RWPE1 (cell line): ENCODE measurements at regions not wholly inside any gene's neighbourhood (a gene's known extent, or its start where the extent isn't known, plus 50 kb on each side); places are given as distances from the start of the nearest gene placed in this dataset.

Experiments
- CTCF ChIA-PET: fragments of 350-600 bp; sonication (Branson Sonifier 250); formaldehyde crosslinking; extraction: SDS; loops from one replicate; lab custom pipeline; 2021; lab: Yijun Ruan, JAX
- POLR2A ChIA-PET: fragments of 400-600 bp; formaldehyde crosslinking; extraction: SDS; loops from one replicate; lab custom pipeline; 2020; ENCODE audit warnings: antibody characterized with exemption; ENCODE audit not compliant: low non-redundant PET; lab: Yijun Ruan, JAX
- DNase-seq: peaks from one replicate; pipeline ENCODE4 v3.0.0; 2012; ENCODE audit warnings: low spot score
- H3K27ac ChIP-seq: fragments of 450-650 bp; 2 replicates; pipeline ENCODE4 v1.5.1; 2017
- CTCF ChIP-seq: fragments of 450-650 bp; conservative IDR thresholded peaks from 2 replicates; pipeline ENCODE4 v1.5.1; 2017; ENCODE audit warnings: low read depth, mild to moderate bottlenecking

- POLR2A ChIA-PET = no interaction called here
- CTCF ChIA-PET = no interaction called here
Observed at GRCh38 chr3:6655275-6655674, 205.6 kb upstream of the GRM7 start.

GRCh38 chr3:6657591-6657990 is 203.3 kb upstream of the GRM7 start:
- no peak for TF ChIP-seq CTCF
- DNase-seq = no peak
- ChIA-PET POLR2A (no interaction called here), CTCF (no interaction called here)
- H3K27ac ChIP-seq = no peak overlapping the region

More at GRCh38 chr3:6655275-6655674, 205.6 kb upstream of the GRM7 start:
- no peak for DNase-seq
- no peak for TF ChIP-seq CTCF
- no peak overlapping the region for H3K27ac ChIP-seq

DNA sequence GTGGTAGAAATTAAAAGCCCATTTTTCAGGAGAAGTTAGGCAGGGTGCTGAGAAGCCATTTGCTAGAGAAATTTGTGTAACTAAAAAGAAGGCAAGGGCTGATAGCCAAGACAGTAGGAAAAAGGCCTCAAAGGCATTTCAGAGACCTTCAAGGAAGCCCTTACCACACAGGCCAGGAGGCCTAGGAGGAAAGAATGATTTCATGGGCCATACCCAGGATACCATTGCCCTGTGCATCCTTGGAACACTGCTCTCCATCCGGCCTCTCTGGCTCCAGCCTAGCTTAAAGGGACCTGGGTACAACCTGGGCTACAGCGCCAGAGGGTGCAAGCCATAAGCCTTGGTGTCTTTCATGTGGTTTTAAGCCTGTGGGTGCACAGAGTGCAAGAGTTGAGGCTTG is 193.6 kb upstream of the GRM7 start:
- no peak overlapping the region for H3K27ac ChIP-seq
- no peak for DNase-seq
- no peak for TF ChIP-seq CTCF
- ChIA-PET POLR2A (no interaction called here), CTCF (no interaction called here)

- ChIA-PET POLR2A (no interaction called here), CTCF (no interaction called here)
- H3K27ac ChIP-seq = no peak overlapping the region
- TF ChIP-seq CTCF = no peak
- DNase-seq = no peak
Observed at GRCh38 chr3:6671363-6671762, 189.6 kb upstream of the GRM7 start.

DNA sequence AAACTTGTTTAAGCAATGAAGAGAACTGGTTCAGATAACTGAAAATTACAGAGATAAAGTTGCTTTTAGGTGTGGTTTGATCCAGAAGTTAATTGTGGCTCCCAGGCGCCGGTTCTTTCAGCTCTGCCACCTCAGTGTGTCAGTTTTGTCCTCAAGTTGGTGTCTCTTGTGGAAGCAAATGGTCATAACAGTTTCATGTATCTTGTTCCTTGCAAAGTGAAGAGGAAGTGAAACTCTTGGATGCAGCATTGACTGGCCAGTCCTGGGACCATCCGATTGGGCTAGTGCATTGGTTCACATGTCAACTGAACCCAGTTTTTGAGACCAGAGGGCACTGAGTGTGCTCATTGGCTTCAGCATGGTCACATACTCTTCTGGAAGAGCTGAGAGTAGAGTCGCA is 181.4 kb upstream of the GRM7 start:
- no peak for TF ChIP-seq CTCF
- DNase-seq = no peak
- no peak overlapping the region for H3K27ac ChIP-seq
- POLR2A ChIA-PET = no interaction called here
- CTCF ChIA-PET = no interaction called here

GRCh38 chr3:6680119-6680806 is 180.7 kb upstream of the GRM7 start:
- no peak overlapping the region for H3K27ac ChIP-seq
- DNase-seq = no peak
- CTCF ChIA-PET = no interaction called here
- TF ChIP-seq CTCF = no peak
- POLR2A ChIA-PET = no interaction called here
